HG03571 (cell line): ENCODE measurements at regions not wholly inside any gene's neighbourhood (a gene's known extent, or its start where the extent isn't known, plus 50 kb on each side); places are given as distances from the start of the nearest gene placed in this dataset.

Source experiments
- ATAC-seq: cut with Tn5 transposase; IDR thresholded peaks from one replicate; pipeline ENCODE4 v1.9.1; 2021; ENCODE audit not compliant: unreplicated experiment

- ATAC-seq: no peak
Measured at GRCh38 chr14:101131451-101131916, 228.0 kb upstream of the RTL1 start.

DNA sequence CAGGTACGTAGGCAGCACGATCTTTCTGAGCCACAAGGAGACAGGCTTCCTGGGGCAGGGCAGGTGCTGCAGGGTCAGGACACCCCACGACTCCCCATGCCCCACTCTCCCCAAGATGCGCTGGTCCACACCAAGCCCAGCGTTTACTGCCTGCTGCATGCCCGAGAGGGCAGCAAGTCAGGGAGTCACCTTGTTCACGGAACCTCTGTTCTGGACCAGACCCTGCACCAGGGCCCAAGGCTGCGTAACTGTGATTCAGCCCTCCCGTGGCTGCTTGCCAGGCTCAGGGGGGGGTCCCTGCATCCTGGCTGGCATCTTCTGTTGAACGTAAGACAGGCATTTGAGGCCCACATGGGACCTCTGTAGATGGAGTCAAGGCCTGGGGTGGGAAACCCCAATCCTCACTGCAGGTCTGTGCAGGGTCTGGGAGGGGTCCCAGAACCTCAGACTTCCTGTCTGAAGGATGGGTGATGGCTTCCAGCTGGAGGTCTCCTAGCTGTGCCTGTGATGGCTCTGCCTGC is 228.6 kb upstream of the RTL1 start:
- ATAC-seq: no peak

- ATAC-seq: no peak
Measured at GRCh38 chr14:101132588-101132987, 229.1 kb upstream of the RTL1 start.

DNA sequence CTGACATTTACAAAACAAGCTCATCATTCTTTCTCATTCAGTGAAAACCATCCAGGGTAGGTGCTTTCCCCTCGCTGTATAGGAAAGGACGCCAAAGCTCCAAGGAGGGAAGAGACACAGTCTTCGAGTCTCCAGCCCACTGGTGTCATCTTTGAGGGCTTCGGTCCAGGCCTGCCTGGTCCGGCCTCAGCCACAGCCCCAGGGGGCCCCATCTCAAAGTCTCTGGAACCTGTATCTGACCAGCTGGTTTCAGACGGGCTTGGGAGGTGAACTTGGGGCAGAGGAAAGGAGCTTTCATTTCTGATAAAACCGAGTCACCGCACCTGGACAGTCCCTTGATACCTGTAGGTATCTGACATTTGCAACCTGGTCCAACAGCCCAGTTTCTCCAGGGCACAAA is 229.5 kb upstream of the RTL1 start:
- no peak for ATAC-seq

- no peak for ATAC-seq
Measured at GRCh38 chr14:101134161-101134631, 230.7 kb upstream of the RTL1 start.

DNA sequence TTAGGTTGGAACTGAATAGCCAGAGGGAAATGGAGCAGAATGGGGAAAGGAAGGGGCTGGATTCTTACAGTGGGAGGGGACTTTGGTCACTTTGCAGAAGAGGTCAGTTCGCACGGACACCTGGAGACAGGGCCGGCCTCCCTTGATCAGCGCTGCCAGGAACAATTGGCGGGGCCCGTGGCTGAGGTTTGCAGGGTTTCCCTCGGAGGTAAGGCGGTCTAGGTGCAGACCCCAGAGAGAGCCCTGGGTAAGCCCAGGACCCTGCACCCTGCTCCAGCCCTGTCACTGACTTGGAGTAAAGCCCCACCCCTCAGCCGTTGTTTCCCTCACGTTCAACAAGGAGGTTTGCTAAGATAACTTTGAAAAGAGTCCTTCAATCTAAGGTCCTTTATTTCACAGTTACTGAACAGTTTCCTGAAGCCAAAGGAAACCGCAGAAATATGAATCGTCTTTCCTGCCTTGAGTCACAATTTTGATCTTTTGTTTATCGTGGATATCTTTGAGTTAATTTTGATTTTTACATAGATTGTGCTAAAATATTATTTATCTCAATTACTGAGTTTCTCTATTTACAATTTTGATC is 231.4 kb upstream of the RTL1 start:
- no peak for ATAC-seq

GRCh38 chr14:101135796-101136742 is 232.5 kb upstream of the RTL1 start:
- no peak for ATAC-seq

DNA sequence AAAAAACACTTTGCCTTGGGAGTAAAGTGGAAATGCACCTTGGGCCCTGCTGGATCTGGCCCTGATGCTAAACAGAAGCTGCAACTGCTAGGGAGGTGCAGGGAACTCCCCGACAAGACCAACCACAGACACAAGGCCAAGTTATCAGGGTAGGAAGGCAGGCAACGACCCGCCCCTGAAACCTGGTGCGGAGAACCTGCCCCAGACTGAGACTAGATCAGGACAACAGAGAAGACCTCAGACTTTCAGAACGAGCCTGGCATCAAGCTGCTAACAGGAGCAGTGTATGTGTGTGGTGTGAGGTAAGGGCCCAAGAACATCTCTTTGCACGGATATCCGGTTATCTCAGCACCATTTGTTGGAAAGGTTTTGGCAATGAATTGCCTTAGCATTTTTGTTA is 233.7 kb upstream of the RTL1 start:
- no peak for ATAC-seq

- ATAC-seq: no peak
Measured at GRCh38 chr14:101147848-101148247, 244.3 kb upstream of the RTL1 start.

GRCh38 chr14:101150039-101150610 is 246.6 kb upstream of the RTL1 start:
- ATAC-seq: no peak

GRCh38 chr14:101151226-101151926 is 247.9 kb upstream of the RTL1 start:
- ATAC-seq: no peak

- no peak for ATAC-seq
Measured at GRCh38 chr14:101151927-101152305, 248.4 kb upstream of the RTL1 start.

- no peak for ATAC-seq
Measured at GRCh38 chr14:101152855-101153254, 249.3 kb upstream of the RTL1 start.

DNA sequence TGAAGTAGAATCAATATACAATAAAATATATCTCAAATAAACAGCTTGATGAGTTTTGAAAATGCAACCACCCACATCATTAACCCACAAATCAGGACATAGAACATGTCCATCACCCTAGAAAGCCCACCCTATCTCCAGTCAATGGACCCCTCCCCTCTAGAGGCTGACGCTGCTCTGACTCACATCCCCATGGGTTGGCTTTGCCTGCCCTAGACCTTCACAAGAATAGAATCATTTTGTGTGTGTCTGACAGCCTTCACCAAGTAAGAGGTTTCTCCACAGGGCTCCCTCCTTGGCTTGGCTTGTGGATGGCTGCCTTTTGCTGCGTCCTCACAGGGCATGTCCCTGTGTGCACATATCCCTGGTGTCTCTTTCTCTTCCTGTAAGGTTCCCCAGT is 250.2 kb upstream of the RTL1 start:
- no peak for ATAC-seq

DNA sequence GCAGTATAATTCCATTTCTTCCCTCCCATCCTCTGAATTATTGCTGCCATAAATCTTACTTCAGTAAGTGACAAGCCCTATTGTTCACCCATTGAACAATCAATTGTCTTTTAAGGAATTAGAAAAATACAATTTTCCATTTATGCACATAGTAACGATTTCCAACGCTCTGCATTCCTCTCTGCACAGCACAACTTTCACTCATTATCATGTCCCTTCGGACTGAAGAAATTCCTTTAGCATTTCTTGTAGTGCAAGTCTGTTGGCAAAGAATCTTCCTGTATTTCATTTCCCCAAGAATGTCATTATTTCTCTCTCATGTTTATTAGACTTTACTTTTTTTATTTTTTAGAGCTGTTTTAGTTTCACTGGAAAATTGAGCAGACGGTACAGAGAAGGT is 252.1 kb upstream of the RTL1 start:
- ATAC-seq: no peak

DNA sequence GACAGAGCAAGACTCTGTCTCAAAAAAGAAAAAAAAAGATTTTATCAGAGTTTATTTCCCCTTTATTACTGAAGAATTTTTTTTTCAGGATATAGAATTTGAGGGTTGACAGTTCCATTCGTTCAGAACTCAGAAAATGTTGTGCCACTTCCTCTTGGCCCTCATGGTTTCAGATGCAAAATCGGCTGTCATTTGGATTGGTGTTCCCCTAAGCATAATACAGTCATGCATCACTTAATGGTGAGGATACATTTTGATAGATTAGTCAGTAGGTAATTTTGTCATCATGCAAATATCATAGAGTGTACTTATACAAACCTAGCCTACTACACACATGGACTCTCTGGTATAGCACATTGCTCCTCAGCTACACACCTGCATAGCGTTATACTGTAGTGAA is 263.9 kb upstream of the RTL1 start:
- ATAC-seq: no peak

- no peak for ATAC-seq
Measured at GRCh38 chr14:101169267-101169666, 265.7 kb upstream of the RTL1 start.

- ATAC-seq: no peak
Measured at GRCh38 chr14:101171650-101172049, 268.1 kb upstream of the RTL1 start.

- ATAC-seq: no peak
Measured at GRCh38 chr14:101173698-101174521, 270.4 kb upstream of the RTL1 start.

- ATAC-seq: no peak
Measured at GRCh38 chr14:101174522-101174838, 271.0 kb upstream of the RTL1 start.
